OCI-LY1 (cell line): ENCODE measurements at regions not wholly inside any gene's neighbourhood (a gene's known extent, or its start where the extent isn't known, plus 50 kb on each side); places are given as distances from the start of the nearest gene placed in this dataset.

Experiments
- H2AFZ ChIP-seq: fragments of 200-600 bp; sonication (generic), shearing (Covaris generic); 2 replicates; pipeline ENCODE4 v1.6.0; 2014; ENCODE audit warnings: antibody characterized with exemption, mild to moderate bottlenecking, low read length
- H3F3A ChIP-seq: fragments of 200-600 bp; sonication (generic), shearing (Covaris generic); 2 replicates; pipeline ENCODE4 v1.6.0; 2014; ENCODE audit warnings: mild to moderate bottlenecking, antibody characterized with exemption, low read length, moderate library complexity; ENCODE audit not compliant: insufficient read depth
- H3K27ac ChIP-seq: fragments of 200-600 bp; sonication (generic); 2 replicates; pipeline ENCODE4 v1.5.1; 2014; ENCODE audit warnings: low read length, mixed run types, mild to moderate bottlenecking, low read depth; ENCODE audit not compliant: poor library complexity, severe bottlenecking
- H3K27me3 ChIP-seq: fragments of 200-600 bp; sonication (generic); 2 replicates; pipeline ENCODE4 v1.6.0; 2014; ENCODE audit warnings: antibody characterized with exemption, mild to moderate bottlenecking, low read length, moderate library complexity; ENCODE audit not compliant: insufficient read depth
- H3K36me3 ChIP-seq: fragments of 200-600 bp; sonication (generic); 2 replicates; pipeline ENCODE4 v1.6.1; 2014; ENCODE audit warnings: mild to moderate bottlenecking, antibody characterized with exemption, low read length, moderate library complexity, mixed read lengths; ENCODE audit not compliant: insufficient read depth
- H3K4me1 ChIP-seq: fragments of 200-600 bp; sonication (generic); 2 replicates; pipeline ENCODE4 v1.5.1; 2014; ENCODE audit warnings: mild to moderate bottlenecking, low read length, moderate library complexity; ENCODE audit not compliant: insufficient read depth, severe bottlenecking
- H3K4me2 ChIP-seq: fragments of 200-600 bp; sonication (generic), shearing (Covaris generic); 2 replicates; pipeline ENCODE4 v1.6.1; 2014; ENCODE audit warnings: low read length
- H3K4me3 ChIP-seq: fragments of 200-600 bp; sonication (generic); 2 replicates; pipeline ENCODE4 v1.5.1; 2014; ENCODE audit warnings: low read length, low read depth, mild to moderate bottlenecking, mixed read lengths; ENCODE audit not compliant: poor library complexity, severe bottlenecking
- H3K79me2 ChIP-seq: fragments of 200-600 bp; shearing (Covaris generic); 2 replicates; pipeline ENCODE4 v1.6.1; 2016; ENCODE audit warnings: mixed run types, low read length, mixed read lengths; ENCODE audit not compliant: insufficient read depth
- H3K9ac ChIP-seq: fragments of 200-600 bp; sonication (generic), shearing (Covaris generic); 2 replicates; pipeline ENCODE4 v1.6.1; 2014; ENCODE audit warnings: mild to moderate bottlenecking, low read length, mixed read lengths
- H3K9me2 ChIP-seq: fragments of 200-600 bp; sonication (generic), shearing (Covaris generic); 2 replicates; pipeline ENCODE4 v1.6.1; 2014; ENCODE audit warnings: low read depth, mild to moderate bottlenecking, low read length, mixed read lengths
- H3K9me3 ChIP-seq: fragments of 200-600 bp; shearing (Covaris generic); 2 replicates; pipeline ENCODE4 v1.6.1; 2014; ENCODE audit warnings: low read length, mixed read lengths
- H4K20me1 ChIP-seq: fragments of 200-600 bp; sonication (generic), shearing (Covaris generic); 2 replicates; pipeline ENCODE4 v1.6.0; 2016; ENCODE audit warnings: mild to moderate bottlenecking, low read length; ENCODE audit not compliant: insufficient read depth
- CTCF ChIP-seq: fragments of 200-600 bp; sonication (generic), shearing (Covaris generic); IDR thresholded peaks from 2 replicates; pipeline ENCODE4 v1.5.1; 2017; ENCODE audit warnings: mild to moderate bottlenecking, antibody characterized with exemption, low read length, moderate library complexity, mixed read lengths
- EZH2 ChIP-seq: fragments of 200-600 bp; sonication (generic), shearing (Covaris generic); IDR thresholded peaks from 2 replicates; pipeline ENCODE4 v1.8.0; 2017; ENCODE audit warnings: borderline replicate concordance, mixed run types, mild to moderate bottlenecking, antibody characterized with exemption, low read length, moderate library complexity, mixed read lengths

GRCh38 chr10:118867768-118868167 lies 113.0 kb upstream of the CACUL1 start:
- H3K27me3 ChIP-seq, result no peaks in the 10 kb centered on the region
- H3F3A ChIP-seq, result no peaks in the 10 kb centered on the region
- no peaks in the 10 kb centered on the region for H4K20me1 ChIP-seq
- no peak overlapping the region for H3K9ac ChIP-seq
- TF ChIP-seq CTCF, result no peak
- TF ChIP-seq EZH2, result no peak
- H3K9me3 ChIP-seq, result no peaks in the 10 kb centered on the region
- no peak overlapping the region for H3K27ac ChIP-seq
- no peaks in the 10 kb centered on the region for H3K36me3 ChIP-seq
- no peaks in the 10 kb centered on the region for H3K9me2 ChIP-seq
- H3K79me2 ChIP-seq, result no peaks in the 10 kb centered on the region
- H3K4me1 ChIP-seq, result no peaks in the 10 kb centered on the region
- H3K4me2 ChIP-seq, result no peak overlapping the region
- H2AFZ ChIP-seq, result no peak overlapping the region
- H3K4me3 ChIP-seq, result no peak overlapping the region

GRCh38 chr10:118868589-118868988 lies 113.8 kb upstream of the CACUL1 start:
- no peak for TF ChIP-seq CTCF
- TF ChIP-seq EZH2, result no peak
- Histone ChIP-seq H3K27me3 (no peaks in the 10 kb centered on the region), H3K9me2 (no peaks in the 10 kb centered on the region), H3K4me2 (no peak overlapping the region), H4K20me1 (no peaks in the 10 kb centered on the region), H2AFZ (no peak overlapping the region), H3K9ac (no peak overlapping the region), H3K4me3 (no peak overlapping the region), H3F3A (no peaks in the 10 kb centered on the region), H3K9me3 (no peaks in the 10 kb centered on the region), H3K4me1 (no peaks in the 10 kb centered on the region), H3K79me2 (no peaks in the 10 kb centered on the region), H3K27ac (no peak overlapping the region), H3K36me3 (no peaks in the 10 kb centered on the region)

- Histone ChIP-seq H3K4me2 (no peak overlapping the region), H3K27ac (no peak overlapping the region), H3K9me2 (no peaks in the 10 kb centered on the region), H3K79me2 (no peaks in the 10 kb centered on the region), H3K9me3 (no peaks in the 10 kb centered on the region), H3K4me3 (no peak overlapping the region), H3K36me3 (no peaks in the 10 kb centered on the region), H3F3A (no peaks in the 10 kb centered on the region), H4K20me1 (no peaks in the 10 kb centered on the region), H3K27me3 (no peaks in the 10 kb centered on the region), H2AFZ (no peak overlapping the region), H3K4me1 (no peaks in the 10 kb centered on the region), H3K9ac (no peak overlapping the region)
- TF ChIP-seq CTCF, result no peak
- TF ChIP-seq EZH2, result no peak
These were observed 115.9 kb upstream of the CACUL1 start for GRCh38 chr10:118870467-118871243.
